ENCODE measurements at regions not wholly inside any gene's neighbourhood (a gene's known extent, or its start where the extent isn't known, plus 50 kb on each side); places are given as distances from the start of the nearest gene placed in this dataset.
"Not testable (repeated sequence)": the region's sequence is repeated elsewhere in the genome, so short reads cannot be mapped to it uniquely, and the experiment has no call there.

GRCh38 chr21:6157515-6157914, 4363.9 kb upstream of the TPTE start:
- TF ChIP-seq REST (IDR thresholded peaks at IDR 0.05; ENCODE audit: unreplicated experiment); CTCF (conservative IDR thresholded peaks at IDR 0.05; ENCODE audit: low read depth in 2 of 2): not testable (repeated sequence)
